ENCODE measurements at regions not wholly inside any gene's neighbourhood (a gene's known extent, or its start where the extent isn't known, plus 50 kb on each side); places are given as distances from the start of the nearest gene placed in this dataset.

- no peak for TF ChIP-seq EZH2 (IDR thresholded peaks at IDR 0.05)
- TF ChIP-seq POLR2AphosphoS5 (IDR thresholded peaks at IDR 0.05; ENCODE audit: borderline replicate concordance, low read depth, low read length) = no peak
Measured at GRCh38 chr17:83164490-83164889, 85.1 kb downstream of the METRNL start.
